VCaP (cell line): ENCODE measurements at regions not wholly inside any gene's neighbourhood (a gene's known extent, or its start where the extent isn't known, plus 50 kb on each side); places are given as distances from the start of the nearest gene placed in this dataset.

ENCODE experiments used
- H3K27ac ChIP-seq: fragments of 450-650 bp; 2 replicates; pipeline ENCODE4 v1.5.1; 2017
- CTCF ChIP-seq: fragments of 450-650 bp; conservative IDR thresholded peaks from 2 replicates; pipeline ENCODE4 v1.5.1; 2017; ENCODE audit warnings: mild to moderate bottlenecking, moderate library complexity

DNA sequence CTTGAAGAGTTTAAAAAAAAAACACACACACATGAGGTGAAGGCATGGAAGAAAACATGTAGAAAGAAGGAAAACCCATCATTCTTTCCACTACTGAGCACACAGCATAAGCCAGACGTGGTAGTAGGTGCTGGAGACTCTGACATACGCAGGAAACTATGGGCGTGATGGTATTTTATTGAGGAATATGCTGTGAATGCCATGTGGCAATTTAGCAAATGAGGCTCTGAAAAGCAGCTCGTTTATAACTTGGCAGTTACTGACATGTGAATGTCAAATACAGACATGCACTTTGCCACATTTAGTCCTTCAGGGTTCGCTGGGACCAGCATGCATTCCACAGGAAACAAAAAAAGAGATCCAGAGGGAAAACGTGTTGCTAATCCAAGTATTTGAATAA, 74.3 kb upstream of the IFNAR2 start:
- TF ChIP-seq CTCF = no peak

GRCh38 chr21:33157303-33157702, 72.4 kb upstream of the IFNAR2 start:
- no peak for TF ChIP-seq CTCF
- H3K27ac ChIP-seq = no peak overlapping the region

More for the DNA sequence above, 74.3 kb upstream of the IFNAR2 start:
- H3K27ac ChIP-seq = no peak overlapping the region

DNA sequence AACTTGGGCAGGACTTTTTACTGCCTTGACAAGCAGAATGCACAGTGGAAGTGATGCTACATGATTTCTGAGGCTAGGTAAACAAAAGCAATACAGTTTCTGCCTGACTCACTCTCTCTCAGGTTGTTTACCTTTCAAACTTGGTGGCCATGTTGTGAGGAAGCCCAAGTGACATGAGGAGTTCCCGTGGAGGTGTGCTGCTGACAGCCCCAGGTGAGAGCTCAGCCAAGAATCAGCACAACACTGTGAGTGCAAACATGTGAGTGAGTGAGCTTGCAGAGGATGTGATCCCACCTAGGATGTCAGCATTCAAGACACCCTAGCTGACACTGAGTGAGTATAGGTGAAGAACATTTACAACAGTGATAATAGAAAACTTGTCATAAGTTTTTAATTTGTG, 71.1 kb upstream of the IFNAR2 start:
- TF ChIP-seq CTCF = no peak
- H3K27ac ChIP-seq = no peak overlapping the region

- TF ChIP-seq CTCF = no peak
- peak overlapping the region; percentile 29; the same call in 1 of the 2 replicates for H3K27ac ChIP-seq
Measured at GRCh38 chr21:33162436-33162951, 67.2 kb upstream of the IFNAR2 start.

- H3K27ac ChIP-seq = no peak overlapping the region
- TF ChIP-seq CTCF = no peak
Measured at GRCh38 chr21:33168886-33169285, 60.9 kb upstream of the IFNAR2 start.

DNA sequence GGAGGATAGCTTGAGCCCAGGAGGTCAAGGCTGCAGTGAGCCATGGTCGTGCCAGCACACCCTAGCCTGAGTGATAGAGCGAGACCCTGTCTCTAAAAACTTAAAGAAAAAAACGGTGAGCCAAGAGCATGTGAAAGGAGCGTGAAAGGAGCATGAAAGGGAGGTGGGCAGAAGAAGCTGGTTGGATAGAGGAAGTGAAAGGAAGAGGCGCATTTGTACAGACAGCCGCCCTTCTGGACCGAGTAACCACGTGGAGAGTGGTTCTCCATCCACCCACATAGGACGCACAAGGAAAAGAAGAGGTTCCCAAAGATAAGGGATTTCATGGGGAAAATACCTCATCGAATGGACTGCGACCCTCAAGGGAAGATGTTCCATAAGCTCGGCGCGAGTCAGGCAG, 60.4 kb upstream of the IFNAR2 start:
- no peak for TF ChIP-seq CTCF
- H3K27ac ChIP-seq = no peak overlapping the region

DNA sequence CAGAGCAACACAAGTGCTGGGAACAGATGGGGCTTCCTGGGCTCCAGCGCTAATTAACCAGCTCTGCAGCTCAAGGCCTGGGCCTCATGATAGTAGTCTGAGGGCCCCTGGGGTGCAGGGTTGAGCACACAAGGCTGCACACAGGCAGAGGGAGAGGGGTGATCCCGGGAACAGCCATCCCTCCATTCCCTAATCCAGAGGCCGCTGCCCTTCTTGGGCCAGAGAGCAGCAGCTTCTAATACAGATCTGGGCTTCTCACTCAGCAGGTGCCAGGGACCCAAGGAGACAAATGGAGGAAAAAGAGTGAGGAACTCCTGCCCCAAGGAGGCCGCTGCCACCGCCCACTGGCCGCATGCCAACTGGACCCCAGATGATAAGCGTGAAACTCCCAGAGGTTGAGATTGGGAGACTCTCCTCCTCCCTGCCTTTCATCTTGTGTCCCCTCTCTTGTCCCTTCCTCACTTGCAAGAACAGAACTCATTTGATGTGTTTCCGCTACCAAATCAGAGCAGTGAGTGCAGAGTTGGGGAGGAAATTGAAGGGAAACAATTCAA, 58.0 kb upstream of the IFNAR2 start:
- no peak overlapping the region for H3K27ac ChIP-seq
- no peak for TF ChIP-seq CTCF
